GM18907 (cell line): ENCODE measurements at regions not wholly inside any gene's neighbourhood (a gene's known extent, or its start where the extent isn't known, plus 50 kb on each side); places are given as distances from the start of the nearest gene placed in this dataset.

ENCODE experiments used
- ATAC-seq: cut with Tn5 transposase; IDR thresholded peaks from one replicate; pipeline ENCODE4 v1.9.1; 2021; ENCODE audit warnings: mild to moderate bottlenecking, moderate library complexity; ENCODE audit not compliant: unreplicated experiment

- ATAC-seq = no peak
Measured at GRCh38 chr6:156028335-156029131, 572.9 kb upstream of the NOX3 start.

GRCh38 chr6:156027248-156027626 is 571.6 kb upstream of the NOX3 start:
- ATAC-seq = no peak

GRCh38 chr6:156026486-156027247 is 571.0 kb upstream of the NOX3 start:
- no peak for ATAC-seq

- no peak for ATAC-seq
Measured at GRCh38 chr6:156024339-156024738, 568.7 kb upstream of the NOX3 start.

GRCh38 chr6:156021746-156022396 is 566.2 kb upstream of the NOX3 start:
- ATAC-seq = no peak

GRCh38 chr6:156017838-156018237 is 562.2 kb upstream of the NOX3 start:
- ATAC-seq = no peak

- ATAC-seq = no peak
Measured at GRCh38 chr6:156016186-156016976, 560.7 kb upstream of the NOX3 start.

- no peak for ATAC-seq
Measured at GRCh38 chr6:156013155-156013554, 557.5 kb upstream of the NOX3 start.

- no peak for ATAC-seq
Measured at GRCh38 chr6:156009656-156010055, 554.0 kb upstream of the NOX3 start.

GRCh38 chr6:156004796-156005195 is 549.2 kb upstream of the NOX3 start:
- no peak for ATAC-seq

- no peak for ATAC-seq
Measured at GRCh38 chr6:155996151-155996550, 540.5 kb upstream of the NOX3 start.

GRCh38 chr6:155995281-155995680 is 539.6 kb upstream of the NOX3 start:
- ATAC-seq = no peak

GRCh38 chr6:155994086-155994485 is 538.4 kb upstream of the NOX3 start:
- ATAC-seq = no peak

GRCh38 chr6:155993240-155993639 is 537.6 kb upstream of the NOX3 start:
- no peak for ATAC-seq

GRCh38 chr6:155985660-155986138 is 530.1 kb upstream of the NOX3 start:
- ATAC-seq = no peak

GRCh38 chr6:155980768-155981079 is 525.1 kb upstream of the NOX3 start:
- ATAC-seq = no peak

GRCh38 chr6:155980014-155980767 is 524.6 kb upstream of the NOX3 start:
- no peak for ATAC-seq

GRCh38 chr6:155975506-155975905 is 519.9 kb upstream of the NOX3 start:
- no peak for ATAC-seq

- ATAC-seq = no peak
Measured at GRCh38 chr6:155974811-155975323, 519.2 kb upstream of the NOX3 start.

GRCh38 chr6:155974359-155974758 is 518.7 kb upstream of the NOX3 start:
- no peak for ATAC-seq
